SK-N-SH (cell line): ENCODE measurements at regions not wholly inside any gene's neighbourhood (a gene's known extent, or its start where the extent isn't known, plus 50 kb on each side); places are given as distances from the start of the nearest gene placed in this dataset.

Experiments
- CTCF ChIA-PET: fragments of 300-600, 350-600 bp; formaldehyde crosslinking; extraction: SDS; loops from one replicate; lab custom pipeline; 2021; lab: Yijun Ruan, JAX
- POLR2A ChIA-PET: fragments of 350-600 bp; sonication (Branson Sonifier 250); formaldehyde crosslinking; extraction: SDS; loops from one replicate; lab custom pipeline; 2020; ENCODE audit warnings: antibody characterized with exemption, inconsistent platforms; lab: Yijun Ruan, JAX
- DNase-seq: peaks from one replicate; pipeline ENCODE4 v3.0.0; 2012
- H2AFZ ChIP-seq: fragments of 200-600 bp; sonication (generic); 2 replicates; pipeline ENCODE4 v1.8.1; 2016; ENCODE audit warnings: antibody characterized with exemption, mild to moderate bottlenecking, low read depth
- H3F3A ChIP-seq: fragments of 200-600 bp; sonication (generic); replicated peaks from 2 replicates; pipeline ENCODE3; 2016; ENCODE audit warnings: antibody characterized with exemption, mild to moderate bottlenecking; ENCODE audit not compliant: insufficient read depth
- H3K27ac ChIP-seq, 2 experiments: fragments of 200-500 bp in 1 of 2; fragments of 200-600 bp in 1 of 2; sonication (Bioruptor generic) in 1 of 2; sonication (generic), shearing (Covaris generic) in 1 of 2; 2 replicates each; pipeline versions ENCODE4 v1.5.1 to v1.6.1; 2014 to 2016; ENCODE audit warnings: low read depth in 2 of 2, inconsistent platforms in 1 of 2, low read length in 1 of 2, mild to moderate bottlenecking in 1 of 2, mixed read lengths in 1 of 2
- H3K27me3 ChIP-seq: fragments of 200-600 bp; sonication (generic), shearing (Covaris generic); 2 replicates; pipeline ENCODE4 v1.6.1; 2016; ENCODE audit warnings: mixed run types; ENCODE audit not compliant: insufficient read depth
- H3K36me3 ChIP-seq, 2 experiments: fragments of 200-500 bp in 1 of 2; fragments of 200-600 bp in 1 of 2; sonication (Bioruptor generic) in 1 of 2; sonication (generic) in 1 of 2; replicated peaks in 1 of 2; 2 replicates each; pipeline versions ENCODE3 to v1.5.1; 2014 to 2016; ENCODE audit warnings: low read length in 1 of 2, mild to moderate bottlenecking in 1 of 2; ENCODE audit not compliant: insufficient read depth in 2 of 2, control insufficient read depth in 1 of 2
- H3K4me1 ChIP-seq, 2 experiments: fragments of 200-500 bp in 1 of 2; fragments of 200-600 bp in 1 of 2; sonication (Bioruptor generic) in 1 of 2; sonication (generic), shearing (Covaris generic) in 1 of 2; 2 replicates each; pipeline versions ENCODE4 v1.5.1 to v1.6.1; 2014 to 2016; ENCODE audit warnings: low read depth in 1 of 2, low read length in 1 of 2, mixed run types in 1 of 2; ENCODE audit not compliant: insufficient read depth in 2 of 2, control insufficient read depth in 1 of 2
- H3K4me2 ChIP-seq: fragments of 200-600 bp; sonication (generic), shearing (Covaris generic); 2 replicates; pipeline ENCODE4 v1.6.1; 2017; ENCODE audit warnings: mixed run types
- H3K4me3 ChIP-seq, 2 experiments: fragments of 200-500 bp in 1 of 2; fragments of 200-600 bp in 1 of 2; sonication (Bioruptor generic) in 1 of 2; sonication (generic), shearing (Covaris generic) in 1 of 2; 2 replicates each; pipeline versions ENCODE4 v1.5.1 to v1.8.1; 2014 to 2016; ENCODE audit warnings: low read depth in 2 of 2, inconsistent platforms in 1 of 2, low read length in 1 of 2, mild to moderate bottlenecking in 1 of 2, mixed read lengths in 1 of 2, moderate library complexity in 1 of 2
- H3K79me2 ChIP-seq: fragments of 200-600 bp; sonication (generic); 2 replicates; pipeline ENCODE4 v1.8.1; 2017; ENCODE audit warnings: mild to moderate bottlenecking; ENCODE audit not compliant: insufficient read depth
- H3K9ac ChIP-seq: fragments of 200-600 bp; sonication (generic); 2 replicates; pipeline ENCODE4 v1.6.1; 2017; ENCODE audit warnings: mixed run types
- H3K9me2 ChIP-seq: fragments of 200-600 bp; sonication (generic); 2 replicates; pipeline ENCODE4 v1.6.1; 2017; ENCODE audit warnings: mixed run types
- H3K9me3 ChIP-seq: fragments of 200-600 bp; sonication (generic); 2 replicates; pipeline ENCODE4 v1.6.1; 2017; ENCODE audit warnings: mixed run types, mild to moderate bottlenecking, moderate library complexity
- H4K20me1 ChIP-seq: fragments of 200-600 bp; sonication (generic); 2 replicates; pipeline ENCODE4 v1.6.1; 2017; ENCODE audit warnings: mild to moderate bottlenecking, mixed run types; ENCODE audit not compliant: insufficient read depth
- CTCF ChIP-seq: fragments of 200-600 bp; sonication (generic); IDR thresholded peaks from 2 replicates; pipeline ENCODE4 v1.6.1; 2017; ENCODE audit warnings: antibody characterized with exemption, mild to moderate bottlenecking, moderate library complexity
- GABPA ChIP-seq: IDR thresholded peaks from 2 replicates; pipeline ENCODE4 v1.4.0; 2012; ENCODE audit warnings: low read depth, mild to moderate bottlenecking
- IRF3 ChIP-seq: fragments of 150-350 bp; IDR thresholded peaks from 2 replicates; pipeline ENCODE4 v1.6.1; 2016; ENCODE audit warnings: mild to moderate bottlenecking, low read depth, low read length
- MXI1 ChIP-seq: IDR thresholded peaks from 2 replicates; pipeline ENCODE4 v1.6.1; 2012; ENCODE audit warnings: mild to moderate bottlenecking, low read depth, low read length, improper control_type of control experiment
- NFIC ChIP-seq: IDR thresholded peaks from 2 replicates; pipeline ENCODE4 v1.4.0; 2012; ENCODE audit warnings: borderline replicate concordance
- RAD21 ChIP-seq: IDR thresholded peaks from 2 replicates; pipeline ENCODE4 v1.6.1; 2012; ENCODE audit warnings: mild to moderate bottlenecking, low read length
- RCOR1 ChIP-seq: fragments of 150-350 bp; IDR thresholded peaks from 2 replicates; pipeline ENCODE4 v1.6.1; 2017; ENCODE audit warnings: antibody characterized with exemption, low read length
- RFX5 ChIP-seq: IDR thresholded peaks from 2 replicates; pipeline ENCODE4 v1.6.1; 2012; ENCODE audit warnings: mild to moderate bottlenecking, improper control_type of control experiment, low read length
- RXRA ChIP-seq: IDR thresholded peaks from 2 replicates; pipeline ENCODE4 v1.4.0; 2012; ENCODE audit warnings: low read depth, mild to moderate bottlenecking, borderline replicate concordance
- TAF1 ChIP-seq: IDR thresholded peaks from 2 replicates; pipeline ENCODE4 v1.6.1; 2012; ENCODE audit warnings: low read depth, mild to moderate bottlenecking, low read length, moderate library complexity, borderline replicate concordance
- YY1 ChIP-seq: IDR thresholded peaks from 2 replicates; pipeline ENCODE4 v1.4.0; 2012; ENCODE audit warnings: low read depth, mild to moderate bottlenecking
- ZBTB33 ChIP-seq: IDR thresholded peaks from 2 replicates; pipeline ENCODE4 v1.4.0; 2012; ENCODE audit warnings: low read depth, borderline replicate concordance
- WGBS: methylation state at CpG from one replicate; pipeline ENCODE4 v1.1.6; 2017; ENCODE audit warnings: low lambda C conversion rate; 5-methylcytosine and 5-hydroxymethylcytosine counted together
- TF ChIP-seq, protein P1 (sequence below): IDR thresholded peaks from 2 replicates; pipeline ENCODE4 v1.6.1; 2012; ENCODE audit warnings: mild to moderate bottlenecking, low read depth, low read length, moderate library complexity
- TF ChIP-seq, protein P2 (sequence below): IDR thresholded peaks from 2 replicates; pipeline ENCODE4 v1.4.0; 2012; ENCODE audit warnings: low read depth, borderline replicate concordance

DNA sequence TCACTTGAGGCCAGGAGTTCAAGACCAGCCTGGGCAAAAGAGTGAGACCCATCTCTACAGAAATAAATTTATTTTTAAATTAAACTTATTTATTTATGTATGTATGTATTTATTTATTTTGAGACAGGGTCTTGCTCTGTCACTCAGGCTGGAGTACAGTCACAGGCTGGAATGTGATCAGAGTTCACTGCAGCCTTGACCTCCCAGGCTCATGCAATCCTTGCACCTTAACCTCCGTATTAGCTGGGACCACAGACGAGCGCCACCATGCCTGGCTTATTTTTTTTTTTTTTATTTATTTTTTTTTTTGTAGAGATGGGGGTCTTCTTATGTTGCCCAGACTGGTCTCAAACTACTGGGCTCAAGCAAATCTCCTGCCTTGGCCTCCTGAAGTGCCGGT lies 135.2 kb upstream of the HES1 start (continued):
- TF ChIP-seq, protein P1, sequence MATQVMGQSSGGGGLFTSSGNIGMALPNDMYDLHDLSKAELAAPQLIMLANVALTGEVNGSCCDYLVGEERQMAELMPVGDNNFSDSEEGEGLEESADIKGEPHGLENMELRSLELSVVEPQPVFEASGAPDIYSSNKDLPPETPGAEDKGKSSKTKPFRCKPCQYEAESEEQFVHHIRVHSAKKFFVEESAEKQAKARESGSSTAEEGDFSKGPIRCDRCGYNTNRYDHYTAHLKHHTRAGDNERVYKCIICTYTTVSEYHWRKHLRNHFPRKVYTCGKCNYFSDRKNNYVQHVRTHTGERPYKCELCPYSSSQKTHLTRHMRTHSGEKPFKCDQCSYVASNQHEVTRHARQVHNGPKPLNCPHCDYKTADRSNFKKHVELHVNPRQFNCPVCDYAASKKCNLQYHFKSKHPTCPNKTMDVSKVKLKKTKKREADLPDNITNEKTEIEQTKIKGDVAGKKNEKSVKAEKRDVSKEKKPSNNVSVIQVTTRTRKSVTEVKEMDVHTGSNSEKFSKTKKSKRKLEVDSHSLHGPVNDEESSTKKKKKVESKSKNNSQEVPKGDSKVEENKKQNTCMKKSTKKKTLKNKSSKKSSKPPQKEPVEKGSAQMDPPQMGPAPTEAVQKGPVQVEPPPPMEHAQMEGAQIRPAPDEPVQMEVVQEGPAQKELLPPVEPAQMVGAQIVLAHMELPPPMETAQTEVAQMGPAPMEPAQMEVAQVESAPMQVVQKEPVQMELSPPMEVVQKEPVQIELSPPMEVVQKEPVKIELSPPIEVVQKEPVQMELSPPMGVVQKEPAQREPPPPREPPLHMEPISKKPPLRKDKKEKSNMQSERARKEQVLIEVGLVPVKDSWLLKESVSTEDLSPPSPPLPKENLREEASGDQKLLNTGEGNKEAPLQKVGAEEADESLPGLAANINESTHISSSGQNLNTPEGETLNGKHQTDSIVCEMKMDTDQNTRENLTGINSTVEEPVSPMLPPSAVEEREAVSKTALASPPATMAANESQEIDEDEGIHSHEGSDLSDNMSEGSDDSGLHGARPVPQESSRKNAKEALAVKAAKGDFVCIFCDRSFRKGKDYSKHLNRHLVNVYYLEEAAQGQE: no peak
- TF ChIP-seq CTCF: no peak

DNA sequence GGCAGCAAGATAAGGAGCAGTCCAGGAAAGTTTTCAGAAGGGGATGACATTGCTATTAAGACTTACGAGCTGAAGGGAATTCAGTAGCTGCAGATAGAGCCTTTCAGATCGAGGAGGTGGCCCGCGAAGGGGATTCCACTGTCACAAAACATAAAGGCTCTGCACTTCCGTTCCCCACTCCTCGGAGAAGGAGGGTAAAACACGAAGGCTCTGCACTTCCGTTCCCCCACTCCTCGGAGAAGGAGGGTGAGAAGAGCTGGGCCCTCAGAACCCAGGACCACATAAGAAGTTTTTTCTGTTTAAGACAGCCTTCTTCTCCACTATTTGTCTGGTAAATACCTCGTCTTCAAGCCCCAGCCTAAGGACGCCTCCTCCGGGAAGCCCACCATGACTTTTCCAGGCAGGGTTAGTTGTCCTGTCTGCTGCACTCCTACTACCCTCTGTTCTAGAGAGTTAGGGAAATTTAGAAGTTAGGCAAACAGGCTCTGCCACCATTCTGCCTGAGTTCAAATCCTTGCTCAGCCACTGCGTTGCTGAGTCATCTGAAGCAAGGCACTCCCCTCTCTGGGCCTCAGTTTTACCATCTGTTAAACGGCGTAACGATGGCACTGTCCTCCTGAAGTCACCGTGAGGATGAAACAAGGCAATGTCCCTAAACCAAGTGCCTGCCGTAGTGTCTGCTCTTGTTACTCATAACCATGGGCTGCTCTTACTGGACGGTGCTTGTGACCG lies 134.1 kb upstream of the HES1 start:
- Histone ChIP-seq H3K27me3 (no peaks in the 10 kb centered on the region), H2AFZ (no peak overlapping the region), H4K20me1 (no peaks in the 10 kb centered on the region), H3K79me2 (no peaks in the 10 kb centered on the region), H3K9me2 (no peaks in the 10 kb centered on the region), H3K4me2 (no peak overlapping the region), H3K4me3 (no peak overlapping the region), H3K9me3 (no peaks in the 10 kb centered on the region), H3K36me3 (no peaks in the 10 kb centered on the region), H3K27ac (no peak overlapping the region), H3F3A (peaks cover 7% of the 10 kb centered on the region), H3K9ac (no peak overlapping the region), H3K4me1 (peaks cover 11 to 16% of the 10 kb centered on the region in 2 experiments; a peak in 2 of 4 replicates)
- ChIA-PET CTCF (interaction anchor here (1.4 kb wide), 1 partner anchor 313 kb away, joined by 3 read pairs; no protein-coding TSS in a partner anchor), POLR2A (no interaction called here)
- WGBS: 94% methylated on average over 20 of the region's 20 CpGs
- no peak for DNase-seq
- no peak for TF ChIP-seq ZBTB33
- TF ChIP-seq, protein P1: no peak
- no peak for TF ChIP-seq MXI1
- TF ChIP-seq IRF3: no peak
- TF ChIP-seq GABPA: no peak
- no peak for TF ChIP-seq RAD21
- no peak for TF ChIP-seq RCOR1
- no peak for TF ChIP-seq NFIC
- TF ChIP-seq RXRA: no peak
- no peak for TF ChIP-seq YY1
- TF ChIP-seq RFX5: no peak
- TF ChIP-seq, protein P2, sequence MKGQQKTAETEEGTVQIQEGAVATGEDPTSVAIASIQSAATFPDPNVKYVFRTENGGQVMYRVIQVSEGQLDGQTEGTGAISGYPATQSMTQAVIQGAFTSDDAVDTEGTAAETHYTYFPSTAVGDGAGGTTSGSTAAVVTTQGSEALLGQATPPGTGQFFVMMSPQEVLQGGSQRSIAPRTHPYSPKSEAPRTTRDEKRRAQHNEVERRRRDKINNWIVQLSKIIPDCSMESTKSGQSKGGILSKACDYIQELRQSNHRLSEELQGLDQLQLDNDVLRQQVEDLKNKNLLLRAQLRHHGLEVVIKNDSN: no peak
- no peak for TF ChIP-seq TAF1
